ENCODE measurements at regions not wholly inside any gene's neighbourhood (a gene's known extent, or its start where the extent isn't known, plus 50 kb on each side); places are given as distances from the start of the nearest gene placed in this dataset.

DNA sequence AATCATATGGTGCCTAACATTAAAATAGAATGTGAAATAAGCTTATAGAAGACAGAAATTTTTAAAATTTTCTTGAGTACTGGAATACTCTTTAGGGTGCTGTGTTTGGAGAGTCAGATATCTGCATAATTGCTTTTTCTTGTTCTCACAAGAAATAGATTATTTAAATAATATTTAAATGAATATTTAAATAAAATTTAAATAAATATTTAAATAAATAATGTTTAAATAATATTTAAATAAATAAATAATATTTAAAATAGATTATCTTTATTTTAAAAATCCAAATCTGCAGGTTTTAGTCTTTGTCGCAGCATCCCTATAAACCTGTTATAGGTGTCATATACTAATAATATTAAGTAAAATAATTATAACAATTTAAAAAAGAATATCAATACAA, 1589.4 kb downstream of the MAT2B start:
- DNase-seq (ENCODE audit: low spot score) = no peak

DNA sequence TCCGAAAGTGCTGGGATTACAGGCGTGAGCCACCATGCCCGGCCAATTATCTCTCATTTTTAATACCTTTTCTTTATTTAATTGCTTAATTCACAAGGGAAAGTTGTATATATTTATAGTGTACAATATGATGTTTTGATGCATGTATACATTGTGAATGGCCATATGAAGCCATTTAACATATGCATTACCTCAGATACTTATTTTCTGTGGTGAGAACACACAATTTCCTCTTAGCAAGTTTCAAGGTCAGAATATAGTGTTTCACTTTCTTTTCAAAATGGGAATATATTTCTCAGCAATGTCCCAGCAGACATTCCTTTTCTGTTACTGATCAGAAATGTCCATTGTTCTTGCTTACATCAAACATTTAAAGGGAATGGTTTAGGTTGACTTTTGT, 1596.3 kb downstream of the MAT2B start:
- DNase-seq (ENCODE audit: low spot score) = no peak

DNA sequence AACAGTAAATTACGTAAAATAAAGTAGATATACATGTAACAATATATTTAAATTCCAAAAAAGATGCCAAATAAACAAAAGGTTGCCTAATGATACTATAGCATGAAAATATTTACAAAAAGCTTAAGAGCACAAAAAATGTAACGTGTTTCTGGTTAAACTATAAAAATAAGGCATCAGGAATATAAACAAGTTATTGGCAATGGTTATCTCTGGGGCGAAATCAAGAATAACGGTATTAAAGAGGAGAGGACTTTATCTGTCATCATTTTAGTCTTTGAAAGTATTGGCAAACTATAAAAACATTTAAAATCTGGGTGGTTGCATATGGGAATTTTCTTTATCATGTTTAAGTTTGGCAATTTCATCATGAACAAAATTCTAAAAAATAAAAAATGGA, 1599.2 kb downstream of the MAT2B start:
- no peak for DNase-seq (ENCODE audit: low spot score)

DNA sequence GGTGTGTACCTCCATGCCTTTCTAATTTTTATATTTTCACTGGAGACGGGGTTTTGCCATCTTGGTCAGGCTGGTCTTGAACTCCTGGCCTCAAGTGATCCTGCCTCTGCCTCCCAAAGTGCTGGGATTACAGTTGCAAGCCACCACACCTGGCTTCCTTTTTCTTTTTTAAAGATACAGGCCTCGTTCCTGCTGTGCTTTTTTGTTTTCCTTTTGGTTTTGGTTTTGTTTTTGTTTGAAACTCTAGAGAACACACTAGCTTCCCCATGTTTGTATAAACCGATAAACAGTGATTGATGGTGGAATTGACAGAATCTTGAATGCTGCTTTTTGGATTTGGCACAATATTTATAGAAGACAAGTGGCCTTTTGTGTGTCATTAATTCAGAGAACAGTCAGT, 1603.4 kb downstream of the MAT2B start:
- no peak for DNase-seq (ENCODE audit: low spot score)

DNA sequence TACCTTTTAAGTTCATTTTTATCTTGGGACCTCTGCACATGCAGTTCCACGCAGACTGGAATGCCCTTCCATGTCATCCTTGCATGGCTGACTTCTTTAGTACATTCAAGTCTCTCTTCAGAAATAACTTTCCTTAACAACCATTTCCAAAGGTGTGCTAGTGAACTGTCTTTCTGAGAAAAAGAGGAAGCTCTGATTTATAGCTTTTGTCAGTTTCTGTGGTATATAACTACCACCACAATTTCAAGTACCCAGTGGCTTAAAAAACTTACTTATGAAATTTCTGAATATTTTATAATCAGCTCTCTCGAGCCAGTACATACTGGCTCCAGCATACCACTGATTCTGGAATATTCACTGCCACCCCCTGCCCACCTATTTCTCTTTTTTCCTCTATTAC, 1613.8 kb downstream of the MAT2B start:
- no peak for DNase-seq (ENCODE audit: low spot score)

DNA sequence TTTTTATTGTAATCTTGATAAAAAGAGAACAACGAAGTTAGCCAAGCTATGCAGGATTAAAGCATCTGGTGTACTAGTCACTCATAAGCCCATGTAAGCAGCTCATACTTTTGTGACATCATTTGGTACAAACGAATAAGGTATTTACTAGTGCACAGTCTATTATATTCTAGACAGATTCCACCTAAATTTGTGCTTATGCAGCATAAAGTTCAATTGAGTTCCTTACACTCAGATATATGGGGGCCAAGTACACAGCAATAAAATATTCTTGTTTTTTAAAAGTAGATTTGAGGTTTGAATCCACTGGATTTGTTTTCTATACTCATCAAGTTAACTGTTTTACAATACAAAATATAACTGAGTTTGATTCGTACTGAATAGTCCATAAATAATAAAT, 1621.2 kb downstream of the MAT2B start:
- no peak for DNase-seq (ENCODE audit: low spot score)

DNA sequence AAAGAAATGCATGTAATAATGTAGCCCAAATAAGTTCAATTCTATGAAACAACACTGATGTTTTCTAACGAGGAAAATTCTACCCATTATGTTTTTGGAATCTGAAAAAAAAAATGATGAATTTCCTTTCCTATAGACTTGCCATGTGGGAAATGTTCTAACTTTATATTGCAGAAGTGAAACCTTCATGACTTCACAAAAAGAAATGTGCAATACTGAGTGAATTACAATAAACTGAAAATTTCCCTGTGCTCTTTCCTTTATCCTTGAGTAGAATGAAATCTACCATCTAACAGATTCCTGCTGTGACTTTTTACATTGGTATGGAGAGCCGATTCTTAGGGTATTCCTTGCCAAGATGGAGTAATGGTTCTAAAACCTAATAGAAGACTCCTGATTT, 1622.5 kb downstream of the MAT2B start:
- no peak for DNase-seq (ENCODE audit: low spot score)

DNA sequence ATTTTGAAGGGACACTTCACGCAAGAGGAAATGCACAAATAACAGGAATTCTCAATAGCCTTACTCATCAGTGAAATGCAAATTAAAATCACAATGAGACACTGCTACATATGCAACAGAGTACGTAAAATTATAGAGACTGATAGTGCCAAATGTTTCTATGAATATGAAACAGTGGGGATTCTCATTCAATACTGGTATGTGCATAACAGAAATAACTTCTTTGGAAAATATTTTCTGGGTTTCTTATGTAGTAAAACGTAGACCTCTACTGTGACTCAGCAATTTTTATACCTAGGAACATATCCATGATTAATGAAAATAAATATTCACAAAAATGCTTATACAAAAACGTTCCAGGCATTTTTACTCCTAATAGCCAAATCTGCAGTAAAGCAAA, 1625.2 kb downstream of the MAT2B start:
- DNase-seq (ENCODE audit: low spot score) = no peak

DNA sequence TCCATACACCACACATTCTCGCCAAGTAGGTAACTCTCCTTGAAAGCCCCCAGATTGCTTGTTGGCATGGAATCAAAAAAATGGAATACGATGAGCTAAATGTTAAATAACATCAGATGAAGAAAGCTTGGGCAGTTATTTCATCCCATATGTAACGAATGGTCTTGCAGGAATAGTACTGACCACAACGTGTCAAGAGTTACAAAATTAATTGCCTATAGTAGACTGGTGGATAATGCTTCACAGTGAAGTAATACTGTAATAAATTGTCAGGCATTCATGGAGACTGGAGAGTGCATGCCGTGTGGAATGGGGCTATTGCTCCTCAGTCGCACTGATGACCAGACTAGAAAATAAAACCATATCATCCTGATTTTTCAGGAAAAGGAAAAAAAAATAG, 1628.7 kb downstream of the MAT2B start:
- no peak for DNase-seq (ENCODE audit: low spot score)

DNA sequence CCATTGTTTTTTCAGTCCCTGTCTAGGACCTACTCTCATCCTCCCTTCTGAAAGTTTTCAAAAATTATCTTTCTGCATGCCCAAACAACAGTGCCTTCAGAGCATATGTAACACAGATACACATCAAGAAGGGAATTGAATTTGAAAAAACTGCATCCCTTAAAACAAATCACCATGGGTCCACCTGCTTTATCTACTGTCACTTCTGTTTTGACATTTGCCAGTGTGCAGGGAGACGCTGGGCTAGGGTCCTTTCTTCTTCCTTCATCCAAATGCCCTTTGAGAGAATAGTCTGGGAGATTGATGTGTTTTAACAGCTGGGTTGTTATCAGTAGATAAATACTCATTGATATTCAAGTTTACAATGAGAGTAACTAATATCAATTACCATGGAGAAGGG, 1630.1 kb downstream of the MAT2B start:
- DNase-seq (ENCODE audit: low spot score) = no peak

DNA sequence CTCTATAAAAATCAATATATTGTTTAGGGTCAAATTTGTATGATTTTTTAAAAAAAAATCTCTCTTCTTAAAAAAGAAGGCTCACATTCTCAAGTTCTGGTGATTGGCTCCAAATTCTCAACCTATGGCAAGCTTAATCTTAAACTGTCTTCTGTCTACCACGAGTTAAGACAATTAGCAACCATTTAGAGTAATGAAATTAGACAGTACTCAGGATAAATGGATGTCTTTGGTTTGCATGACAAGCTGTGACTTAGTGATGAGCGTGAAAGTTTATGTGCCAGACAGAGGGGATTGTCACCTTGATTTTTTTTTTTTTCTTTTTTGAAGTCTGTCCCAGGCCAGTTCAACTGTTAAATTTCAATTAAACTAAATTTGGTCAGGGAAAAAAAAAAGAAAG, 1632.3 kb downstream of the MAT2B start:
- no peak for DNase-seq (ENCODE audit: low spot score)

DNA sequence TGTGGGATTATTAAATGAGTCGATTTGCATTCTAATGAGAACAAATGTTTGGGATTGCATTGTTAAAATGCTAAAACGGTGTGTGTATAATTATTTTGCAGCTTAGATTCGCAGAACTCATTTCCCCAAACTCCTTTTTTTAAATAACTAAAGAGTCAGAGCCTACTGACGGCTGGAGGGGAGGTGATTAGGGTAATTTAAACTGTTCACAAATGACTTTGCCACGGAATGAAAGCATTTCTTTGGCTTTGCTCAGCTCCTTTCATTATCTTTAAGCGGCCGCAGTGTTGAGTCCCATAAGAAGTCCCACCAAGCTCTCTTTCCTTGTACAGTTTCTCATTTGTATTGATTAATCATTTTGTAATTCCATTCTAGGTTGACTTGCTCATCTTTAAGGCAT, 1632.8 kb downstream of the MAT2B start:
- DNase-seq (ENCODE audit: low spot score) = no peak

DNA sequence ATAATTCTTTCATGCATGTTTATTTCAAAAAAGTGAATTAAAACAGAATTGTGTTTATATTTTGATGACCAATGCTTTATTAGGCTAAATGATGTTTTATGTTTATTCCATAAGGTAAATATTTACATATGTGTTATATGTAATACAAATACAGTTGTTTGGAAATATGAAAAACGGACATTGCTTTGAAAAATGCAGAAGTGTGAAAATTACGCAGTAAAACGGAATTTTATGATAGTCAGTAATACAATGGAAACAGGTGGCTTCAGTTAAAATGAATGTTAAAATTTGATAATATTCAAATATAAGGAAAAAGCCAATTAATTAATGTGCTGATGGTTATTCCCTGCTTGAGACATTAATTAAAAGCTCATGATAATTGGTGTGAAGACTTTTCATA, 1633.8 kb downstream of the MAT2B start:
- DNase-seq (ENCODE audit: low spot score) = no peak

DNA sequence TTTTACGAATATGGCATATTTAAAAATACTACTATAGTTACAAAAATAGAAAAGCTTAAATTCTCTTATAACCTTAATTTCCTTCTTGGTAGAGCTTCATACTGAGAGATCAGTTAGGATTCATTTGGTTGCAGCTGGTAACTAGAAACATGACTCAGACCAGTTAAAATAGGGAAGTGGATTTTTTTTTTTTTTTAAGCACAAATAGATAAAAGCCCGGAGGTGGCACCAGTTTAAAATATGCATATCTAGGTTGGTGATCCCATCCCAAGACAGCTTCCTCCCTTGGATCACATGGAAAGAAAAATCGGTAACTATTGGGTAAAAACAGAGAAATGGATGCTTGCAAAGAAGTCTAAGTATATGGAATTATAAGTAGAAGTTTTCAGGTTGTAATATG, 1634.3 kb downstream of the MAT2B start:
- no peak for DNase-seq (ENCODE audit: low spot score)

DNA sequence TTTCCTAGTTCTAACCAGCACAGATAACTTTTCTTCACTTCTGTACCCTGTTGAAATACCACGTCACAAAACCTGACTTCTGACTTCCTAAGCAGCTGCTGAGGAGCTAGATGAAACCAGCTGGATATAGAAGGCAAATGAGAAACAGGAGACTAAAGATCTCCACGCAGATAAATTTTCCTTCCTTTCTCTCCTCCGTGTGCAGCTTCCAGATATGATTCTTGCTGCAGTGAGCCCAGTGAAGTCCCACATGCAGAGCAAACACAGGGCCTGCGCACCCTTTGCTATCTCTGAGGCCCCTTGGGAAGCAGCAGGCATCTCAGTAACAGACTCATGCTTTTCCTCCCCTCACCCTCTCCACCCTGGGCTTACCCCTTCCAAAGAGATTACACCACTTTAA, 1638.3 kb downstream of the MAT2B start:
- no peak for DNase-seq (ENCODE audit: low spot score)

DNA sequence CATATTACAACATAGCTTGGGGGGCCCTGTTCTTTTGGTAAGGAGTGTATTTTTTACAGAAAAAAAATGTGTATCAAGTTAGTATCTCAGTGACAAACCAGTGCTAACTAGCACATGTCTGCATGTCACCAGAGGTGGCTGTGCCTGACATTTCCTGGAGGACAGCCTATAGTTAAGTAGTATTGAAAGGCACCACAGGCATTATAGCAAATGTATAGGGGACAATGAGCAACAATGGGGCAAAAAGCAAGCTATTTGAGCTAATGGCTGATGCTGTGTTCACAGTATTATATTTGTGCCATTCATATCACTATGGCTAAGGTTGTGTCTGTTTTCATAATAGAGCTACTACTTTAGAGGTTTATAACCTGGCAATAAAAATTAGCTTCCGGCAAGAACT, 1644.0 kb downstream of the MAT2B start:
- DNase-seq (ENCODE audit: low spot score) = no peak

DNA sequence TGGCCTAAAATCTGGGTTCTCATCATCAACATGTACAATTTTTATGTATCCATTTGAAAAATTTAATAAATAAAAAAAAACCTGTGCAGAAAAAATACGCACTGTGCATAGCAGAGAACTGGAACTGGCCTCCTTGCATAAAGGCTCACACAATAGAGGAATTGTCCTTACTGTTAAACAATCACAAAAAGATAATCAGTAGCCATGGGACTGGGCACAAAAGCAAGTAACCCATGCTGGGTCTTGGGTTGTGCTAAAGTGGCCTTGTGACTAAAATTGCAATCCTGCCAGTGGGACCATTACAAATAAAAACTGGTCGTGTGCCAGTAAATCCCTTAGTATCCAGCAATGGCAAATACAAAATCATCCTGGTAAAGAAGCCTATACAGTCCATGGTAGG, 1646.6 kb downstream of the MAT2B start:
- DNase-seq (ENCODE audit: low spot score) = no peak

DNA sequence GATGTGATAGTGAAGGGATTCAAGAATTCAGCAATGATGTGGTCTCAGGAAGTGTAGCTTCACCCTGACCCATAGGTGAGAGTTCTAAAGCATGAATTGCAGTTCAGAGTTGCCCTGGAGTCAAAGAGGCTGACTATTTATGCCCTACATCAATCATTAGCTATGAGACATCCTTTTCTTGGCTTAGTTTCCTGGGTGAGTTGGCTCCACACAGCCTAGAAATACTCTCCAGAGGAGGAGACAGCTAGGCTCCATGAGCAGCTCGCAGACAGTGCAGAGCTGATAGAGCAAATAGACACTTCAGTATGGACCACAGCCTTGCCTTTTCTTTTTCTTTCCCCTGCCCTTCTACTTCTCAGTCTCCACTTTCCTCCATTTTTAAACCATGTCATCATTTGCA, 1651.8 kb downstream of the MAT2B start:
- DNase-seq (ENCODE audit: low spot score) = no peak

DNA sequence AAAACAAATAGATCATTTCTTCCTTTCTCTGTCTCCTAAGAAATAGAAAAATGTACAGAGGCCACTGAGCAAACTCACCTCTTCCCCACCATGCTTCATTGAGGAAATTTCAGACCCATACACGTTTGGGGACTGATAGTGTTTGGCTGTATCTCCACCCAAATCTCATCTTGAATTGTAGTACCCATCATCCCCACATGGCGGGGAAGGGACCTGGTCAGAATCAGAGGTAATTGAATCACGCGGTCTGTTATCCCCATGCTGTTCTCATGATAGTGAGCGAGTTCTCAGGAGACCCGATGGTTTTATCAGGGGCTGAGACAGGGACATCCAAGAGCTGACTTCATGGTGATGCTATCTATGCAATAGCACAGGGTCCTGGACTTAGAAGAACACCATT, 1655.8 kb downstream of the MAT2B start:
- DNase-seq (ENCODE audit: low spot score) = no peak

DNA sequence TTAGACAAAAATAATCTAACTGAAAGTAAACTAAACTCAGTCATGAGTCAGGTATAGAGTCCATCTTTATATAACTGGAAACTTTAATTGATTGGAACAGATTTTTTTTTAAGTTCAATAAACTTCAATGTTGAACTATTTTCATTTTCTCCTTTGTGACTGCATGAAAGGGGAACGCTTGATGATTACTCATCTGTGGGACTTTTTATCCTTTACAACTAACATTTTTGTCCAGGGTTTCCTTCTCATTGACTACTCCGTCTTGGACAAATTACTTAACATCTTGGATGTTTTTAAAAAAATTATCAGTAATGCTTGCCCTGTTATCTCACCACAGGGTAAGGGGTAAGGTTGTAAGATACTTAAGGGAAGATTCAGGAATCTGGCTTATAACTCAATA, 1658.4 kb downstream of the MAT2B start:
- DNase-seq (ENCODE audit: low spot score) = no peak

DNA sequence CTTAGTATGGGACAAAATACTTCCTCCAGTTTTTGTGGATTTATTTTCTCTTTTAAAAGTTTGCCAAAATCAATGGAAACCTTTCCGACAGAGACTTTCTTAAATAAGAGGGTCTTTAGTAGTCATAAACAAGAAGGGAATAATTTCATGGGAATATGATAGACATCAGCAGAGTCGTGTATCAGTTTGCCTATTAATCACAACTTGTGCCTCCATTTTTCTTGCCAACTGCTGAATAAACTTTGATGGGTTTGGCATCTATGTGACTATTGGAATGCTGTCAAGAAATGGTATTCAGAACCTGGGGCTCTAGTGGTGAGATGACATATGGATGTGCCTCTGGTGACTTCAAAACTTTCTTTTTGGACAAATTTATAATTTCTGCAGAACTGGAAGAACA, 1668.2 kb downstream of the MAT2B start:
- DNase-seq (ENCODE audit: low spot score) = no peak

DNA sequence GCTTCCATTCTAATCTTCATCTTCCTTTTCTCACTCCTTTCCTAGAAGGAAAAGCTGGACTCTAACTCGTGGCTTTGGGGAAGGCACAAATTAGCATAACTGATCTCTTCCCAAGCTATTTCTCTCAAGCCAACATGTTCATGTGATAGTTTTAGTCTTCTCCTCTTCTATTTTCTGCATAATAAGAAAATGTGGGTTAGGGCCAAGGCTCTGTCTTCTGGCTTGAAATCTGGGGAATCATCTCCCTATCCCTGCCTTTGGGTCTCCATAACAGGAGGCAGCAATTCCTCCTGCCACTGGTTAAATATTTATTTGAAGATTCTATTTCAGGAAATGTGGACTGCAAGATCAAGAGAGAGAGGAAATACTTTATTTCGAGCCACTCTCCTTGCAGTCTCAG, 1669.6 kb downstream of the MAT2B start:
- DNase-seq (ENCODE audit: low spot score) = no peak

DNA sequence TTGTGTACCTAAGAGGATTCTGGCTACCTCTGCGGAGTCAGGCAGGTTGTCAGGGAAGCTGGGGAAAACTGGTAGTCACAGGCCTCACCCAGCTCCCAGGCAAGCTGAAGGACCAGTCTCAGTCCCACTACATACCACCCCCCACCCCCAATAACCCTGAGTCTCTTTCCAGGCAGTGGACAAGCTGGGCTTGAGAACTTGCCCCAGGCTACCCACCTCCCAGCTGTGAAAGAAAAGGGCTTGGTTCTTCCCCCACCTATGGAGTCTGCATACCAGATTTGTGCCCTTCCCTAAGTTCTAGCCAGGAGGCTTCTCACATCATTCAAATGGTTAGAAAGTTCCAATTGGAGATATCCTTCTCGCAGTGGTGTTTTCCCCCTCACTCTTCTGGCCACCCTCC, 1678.8 kb downstream of the MAT2B start:
- no peak for DNase-seq (ENCODE audit: low spot score)

DNA sequence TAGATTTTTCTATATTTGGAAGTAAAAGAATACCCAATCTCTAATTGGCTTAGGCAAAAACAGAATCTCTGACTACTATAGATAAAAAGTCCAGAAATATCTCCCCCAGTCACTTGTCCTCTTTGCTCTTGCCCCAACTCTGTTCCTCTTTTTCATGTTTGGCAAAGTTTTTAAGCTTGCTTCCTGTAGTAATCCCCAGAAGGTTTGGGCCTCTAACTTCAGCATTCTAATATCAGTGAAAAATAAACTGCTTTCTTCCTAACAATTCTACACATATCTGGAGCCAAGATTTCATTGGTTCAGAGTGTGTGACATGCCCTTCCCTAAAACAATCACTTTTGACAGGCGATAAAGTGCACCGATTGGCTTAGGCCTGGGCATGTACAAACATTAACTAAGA, 1680.3 kb downstream of the MAT2B start:
- DNase-seq (ENCODE audit: low spot score) = no peak

DNA sequence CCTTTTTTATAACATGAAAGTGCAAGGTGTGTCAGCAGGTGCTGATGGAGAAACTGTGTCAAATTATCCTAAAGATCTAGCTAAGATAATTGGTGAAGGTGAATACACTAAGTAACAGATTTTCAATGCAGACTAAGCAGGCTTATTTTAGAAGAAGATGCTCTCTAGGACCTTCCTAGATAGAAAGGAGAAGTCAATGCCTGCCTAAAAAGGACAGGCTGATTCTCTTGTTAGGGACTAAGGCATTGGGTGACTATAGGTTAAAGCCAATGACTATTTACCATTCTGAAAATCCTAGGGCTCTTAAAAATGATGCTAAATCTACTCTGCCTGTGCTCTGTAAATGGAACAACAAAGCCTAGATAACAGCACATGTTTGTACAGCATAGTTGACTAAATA, 1682.4 kb downstream of the MAT2B start:
- no peak for DNase-seq (ENCODE audit: low spot score)

Data from CD4-positive, alpha-beta T cell treated with Interleukin-2 at 100 ng/mL for 4 hours (primary cell).